Glomerular endothelial cell (primary cell): ENCODE measurements at regions not wholly inside any gene's neighbourhood (a gene's known extent, or its start where the extent isn't known, plus 50 kb on each side); places are given as distances from the start of the nearest gene placed in this dataset.
"Not testable (repeated sequence)": the region's sequence is repeated elsewhere in the genome, so short reads cannot be mapped to it uniquely, and the experiment has no call there.

Experiments used
- DNase-seq: peaks from one replicate; pipeline ENCODE4 v3.0.0-alpha.2; 2011; ENCODE audit warnings: low read depth, low spot score; ENCODE audit errors: extremely low read depth

- DNase-seq, result peak; percentile 84
Measured at GRCh38 chr5:128782446-128782845, 182.8 kb upstream of the SLC27A6 start.

DNA sequence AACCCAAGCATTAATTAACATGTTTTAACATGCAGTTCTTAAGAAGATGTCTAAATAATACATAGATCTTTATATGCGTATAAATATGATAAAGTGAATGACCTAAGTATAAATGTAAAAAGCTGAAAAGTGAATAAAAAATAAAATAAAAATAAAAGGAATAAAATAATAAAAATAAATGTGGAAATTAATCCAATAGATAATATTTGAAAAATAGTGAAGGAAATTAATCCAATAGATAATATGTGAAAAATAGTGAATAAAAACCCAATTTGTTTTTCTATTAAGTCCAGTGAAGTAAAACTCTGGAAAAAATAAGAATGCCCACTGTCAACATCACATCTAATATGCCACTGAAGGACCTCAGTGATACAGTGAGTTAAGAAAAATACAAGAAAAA lies 180.6 kb upstream of the SLC27A6 start:
- DNase-seq, result no peak

GRCh38 chr5:128791312-128791711 lies 174.0 kb upstream of the SLC27A6 start:
- no peak for DNase-seq

DNA sequence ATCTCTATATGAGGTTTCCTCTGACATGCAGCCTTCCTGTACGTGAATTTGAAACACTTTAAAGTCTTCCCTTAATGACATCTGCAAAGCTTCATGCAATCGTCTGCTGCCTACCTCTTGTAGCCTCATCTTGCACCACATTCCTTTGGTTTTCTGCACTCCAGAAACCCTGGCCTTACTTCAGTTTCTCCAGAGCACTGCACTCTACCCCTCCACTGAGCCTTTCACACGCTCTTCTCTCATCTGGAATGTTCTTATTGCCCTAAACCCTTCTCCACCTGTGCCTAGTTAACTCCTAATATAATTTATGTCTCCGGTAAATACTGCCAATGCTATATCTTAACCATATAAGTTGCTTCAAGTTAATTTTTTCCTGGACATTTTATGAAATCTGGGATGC lies 168.8 kb upstream of the SLC27A6 start:
- DNase-seq, result no peak

DNA sequence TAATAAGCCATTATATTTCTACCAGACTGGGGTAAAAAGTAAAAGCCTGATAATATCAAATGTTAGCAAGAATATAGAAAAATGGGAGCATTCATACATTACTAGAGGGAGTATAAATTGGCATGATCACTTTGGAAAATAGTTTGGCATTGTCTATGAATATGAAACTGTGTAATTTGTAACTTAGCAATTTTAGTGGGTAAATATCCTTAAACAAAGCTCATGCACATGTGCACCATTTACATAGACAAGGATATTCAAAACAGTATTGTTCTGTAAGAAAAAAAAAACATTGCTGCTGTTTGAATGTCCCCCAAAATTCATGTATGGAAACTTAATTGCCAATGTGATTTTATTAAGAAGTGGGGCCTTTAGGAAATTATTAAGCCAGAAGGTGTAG lies 166.4 kb upstream of the SLC27A6 start:
- no peak for DNase-seq

- DNase-seq, result no peak
Measured at GRCh38 chr5:128799945-128800344, 165.3 kb upstream of the SLC27A6 start.

GRCh38 chr5:128800377-128800776 lies 164.9 kb upstream of the SLC27A6 start:
- DNase-seq, result no peak

- no peak for DNase-seq
Measured at GRCh38 chr5:128813317-128814070, 151.8 kb upstream of the SLC27A6 start.

DNA sequence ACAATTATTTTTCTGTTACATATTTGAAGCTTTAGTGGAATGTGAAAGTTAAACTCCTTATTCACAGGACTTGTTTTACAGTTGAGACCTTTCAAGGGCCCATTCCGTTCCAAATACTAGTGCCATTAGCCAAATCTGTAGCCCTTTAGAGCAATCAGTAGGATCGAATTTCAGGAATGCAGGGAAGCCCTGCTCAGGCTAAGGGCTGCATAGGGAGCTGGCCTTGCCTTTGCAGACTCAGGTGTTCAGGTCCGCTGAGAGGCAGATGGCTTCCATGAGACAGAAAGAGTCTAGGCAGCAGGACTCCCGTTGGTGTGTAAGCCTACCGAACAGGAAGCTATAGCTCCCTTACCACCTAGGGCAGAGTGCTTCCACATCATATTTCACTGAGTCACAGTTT lies 150.1 kb upstream of the SLC27A6 start:
- DNase-seq, result no peak

DNA sequence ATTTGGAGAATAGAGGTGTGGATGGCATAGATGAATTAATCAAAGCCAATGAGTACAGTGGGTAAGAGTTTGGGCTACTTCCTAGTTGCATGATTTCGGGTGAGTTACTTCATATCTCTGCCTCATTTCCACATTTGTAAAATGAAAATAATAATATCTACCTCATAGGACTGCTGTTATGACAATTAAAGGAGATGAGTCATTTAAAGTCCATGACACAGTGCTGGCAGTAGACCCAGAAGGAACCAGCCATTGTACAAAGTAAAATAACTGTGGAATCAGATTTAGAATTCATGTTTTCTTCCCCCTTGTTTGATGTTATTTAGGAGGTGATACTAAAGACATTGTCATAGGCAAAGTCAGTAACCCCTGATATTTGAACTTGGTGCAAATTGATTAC lies 139.5 kb upstream of the SLC27A6 start:
- no peak for DNase-seq

GRCh38 chr5:128826275-128826674 lies 139.0 kb upstream of the SLC27A6 start:
- no peak for DNase-seq

DNA sequence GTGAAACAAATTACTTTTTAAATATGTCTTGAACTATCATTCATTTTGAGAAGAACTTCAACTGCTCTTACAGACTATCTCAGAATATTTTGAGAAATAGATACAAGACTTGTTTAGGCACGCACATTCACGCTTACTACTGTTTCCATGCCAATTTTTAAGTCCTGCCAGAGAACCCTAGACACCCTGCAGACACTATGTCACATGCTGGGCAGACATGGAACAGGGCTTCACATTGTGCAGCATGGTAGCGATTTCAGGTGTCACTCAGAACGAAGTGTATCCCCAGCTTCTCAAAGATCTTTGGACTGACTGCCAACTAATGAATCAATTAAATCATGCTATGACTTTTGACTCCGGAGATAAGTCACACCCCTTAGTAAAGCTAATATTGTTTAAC lies 128.7 kb upstream of the SLC27A6 start:
- DNase-seq, result no peak

DNA sequence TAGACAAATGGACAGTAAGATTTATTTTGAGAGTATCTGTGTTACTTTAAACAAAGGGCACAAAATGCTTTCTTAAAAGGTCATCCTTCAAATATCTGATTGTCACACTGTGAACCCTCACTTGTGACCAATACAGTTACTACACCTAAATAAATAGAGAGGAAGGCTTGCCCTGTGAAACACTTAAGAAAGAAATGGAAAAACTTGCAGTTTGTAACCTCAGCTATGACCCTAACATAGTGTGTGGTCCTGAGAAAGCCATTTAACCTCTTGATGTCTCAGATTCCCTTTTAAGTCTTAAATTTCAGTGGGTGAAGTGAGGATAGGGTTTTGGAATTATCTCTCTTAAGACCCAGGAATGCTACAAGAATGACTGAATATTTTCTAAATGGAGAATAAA lies 126.7 kb upstream of the SLC27A6 start:
- no peak for DNase-seq

GRCh38 chr5:128842241-128842640 lies 123.0 kb upstream of the SLC27A6 start:
- DNase-seq, result no peak

GRCh38 chr5:128844354-128844923 lies 120.8 kb upstream of the SLC27A6 start:
- DNase-seq, result peak; percentile 18

DNA sequence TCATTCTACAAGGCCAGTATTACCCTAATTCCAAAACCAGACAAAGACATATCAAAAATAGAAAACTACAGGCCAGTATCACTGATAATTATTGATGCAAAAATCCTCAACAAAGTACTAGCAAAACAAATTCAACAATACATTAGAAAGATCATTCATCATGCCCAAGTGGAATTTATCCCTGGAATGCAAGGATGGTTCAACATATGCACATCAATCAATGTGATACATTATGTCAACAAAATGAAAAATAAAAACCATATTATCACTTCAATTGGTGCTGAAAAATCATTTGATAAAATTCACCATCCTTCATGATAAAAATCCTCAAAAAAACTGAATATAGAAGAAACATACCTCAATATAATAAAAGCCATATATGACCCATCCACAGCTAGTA lies 115.2 kb upstream of the SLC27A6 start:
- no peak for DNase-seq

DNA sequence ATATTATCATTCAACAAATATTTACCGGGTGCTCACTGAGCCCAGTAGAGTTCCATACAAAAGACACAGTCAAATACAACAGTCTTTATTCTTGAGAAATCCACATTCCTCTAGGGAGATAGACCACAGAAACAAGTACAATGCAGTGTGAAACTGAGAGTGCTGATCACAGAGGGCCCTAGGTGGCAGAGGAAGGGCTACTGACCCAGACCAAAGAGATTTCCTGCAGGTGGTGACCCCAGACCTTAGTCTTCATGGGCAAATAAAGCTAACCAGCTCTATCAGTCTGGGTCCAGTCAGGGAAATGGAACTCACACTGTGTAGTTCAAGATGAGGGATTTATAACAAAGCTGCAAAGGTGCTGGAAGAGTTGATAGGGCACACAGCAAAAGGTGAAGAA lies 110.4 kb upstream of the SLC27A6 start:
- no peak for DNase-seq

DNA sequence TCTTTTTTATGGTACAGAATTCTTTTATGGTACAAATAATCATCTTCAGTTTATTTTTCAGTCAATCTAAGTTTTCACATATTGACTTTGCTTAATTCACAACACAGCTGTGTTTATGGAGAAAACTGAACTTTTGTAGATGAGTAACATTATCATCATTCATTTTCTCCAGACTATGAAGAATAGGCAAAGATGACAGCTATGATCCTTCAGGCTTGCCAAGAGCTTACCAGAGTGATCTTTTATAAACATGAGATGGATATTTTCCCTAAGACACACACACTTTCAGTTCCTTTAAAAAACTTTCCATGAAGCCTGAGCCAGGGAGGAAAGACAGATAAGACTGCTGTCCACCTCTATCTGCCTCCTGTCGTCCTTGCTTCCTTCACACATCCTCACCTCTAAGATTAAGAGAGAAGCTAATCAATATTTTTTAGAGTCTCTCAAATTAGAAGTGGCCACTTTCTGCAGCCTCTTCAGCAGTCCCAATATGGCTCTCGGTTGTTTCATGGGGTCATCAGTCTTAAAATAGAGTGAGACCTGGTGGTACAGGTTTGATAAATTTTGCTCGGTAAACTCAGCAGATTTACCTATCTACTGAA lies 108.1 kb upstream of the SLC27A6 start:
- no peak for DNase-seq

GRCh38 chr5:128858995-128859394 lies 106.3 kb upstream of the SLC27A6 start:
- no peak for DNase-seq

GRCh38 chr5:128861155-128861554 lies 104.1 kb upstream of the SLC27A6 start:
- not testable (repeated sequence) for DNase-seq

GRCh38 chr5:128869970-128870369 lies 95.3 kb upstream of the SLC27A6 start:
- DNase-seq, result no peak

GRCh38 chr5:128870373-128870772 lies 94.9 kb upstream of the SLC27A6 start:
- DNase-seq, result no peak
